ENCODE measurements at regions not wholly inside any gene's neighbourhood (a gene's known extent, or its start where the extent isn't known, plus 50 kb on each side); places are given as distances from the start of the nearest gene placed in this dataset.
"Not testable (repeated sequence)": the region's sequence is repeated elsewhere in the genome, so short reads cannot be mapped to it uniquely, and the experiment has no call there.

DNA sequence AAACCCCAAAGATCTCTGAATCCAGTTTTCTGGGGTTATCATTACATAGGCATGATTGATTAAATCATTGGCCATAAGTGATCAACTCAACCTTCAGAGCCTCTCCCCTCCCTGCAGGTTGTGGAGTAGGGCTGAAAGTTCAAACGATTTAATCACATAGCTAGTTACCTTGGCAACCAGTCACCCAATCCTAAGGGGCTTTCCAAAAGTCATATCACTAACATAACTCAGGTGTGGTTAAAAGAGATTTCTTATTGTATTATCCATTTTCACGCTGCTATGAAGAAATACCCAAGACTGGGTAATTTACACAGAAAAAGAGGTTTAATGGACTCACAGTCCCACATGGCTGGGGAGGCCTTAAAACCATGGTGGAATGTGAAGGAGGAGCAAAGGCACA lies 935.1 kb upstream of the SLC35B3 start:
- ATAC-seq (no peak), DNase-seq (ENCODE audit: low spot score) (no peak)
- intact Hi-C loops (cut with DNase I) = no loop called here

DNA sequence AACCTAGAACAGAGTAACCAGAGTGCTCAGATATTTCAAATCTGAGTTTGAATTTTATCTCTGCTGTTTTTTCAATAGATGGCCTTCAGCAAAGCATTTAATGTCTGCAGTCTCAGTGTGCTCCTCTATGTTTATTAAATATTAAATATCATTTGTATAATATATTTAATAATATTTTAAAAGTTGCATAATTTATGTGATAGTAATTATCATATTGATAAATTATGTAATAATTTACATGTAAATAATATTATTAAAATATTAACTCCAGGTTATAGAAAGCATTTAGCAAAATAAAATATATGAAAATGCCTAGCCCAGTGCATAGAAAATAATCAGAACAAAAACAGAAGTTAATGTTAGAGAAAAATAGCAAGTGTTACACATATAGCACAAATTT lies 930.0 kb upstream of the SLC35B3 start:
- DNase-seq (ENCODE audit: low spot score) (no peak), ATAC-seq (no peak)
- intact Hi-C loops (cut with DNase I) = no loop called here

DNA sequence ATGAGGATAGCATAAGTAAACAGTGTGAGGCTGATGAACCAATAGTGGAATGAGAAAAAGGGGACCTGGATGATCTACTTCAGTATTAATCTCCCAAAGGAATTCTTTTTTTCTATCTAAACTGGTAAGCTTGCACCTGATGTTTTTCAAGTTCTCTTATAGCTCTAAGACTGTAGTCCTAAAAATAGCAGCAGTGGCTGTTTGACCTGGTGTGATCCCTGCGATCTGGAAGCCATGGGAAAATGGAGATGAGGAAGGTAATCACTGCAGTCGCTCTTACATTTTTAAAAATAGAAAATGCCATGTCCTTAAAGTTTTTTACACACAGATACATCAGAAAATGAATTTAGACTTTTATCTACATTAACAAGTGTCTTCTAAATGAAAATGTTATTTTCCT lies 926.4 kb upstream of the SLC35B3 start:
- intact Hi-C loops (cut with DNase I) = no loop called here
- ATAC-seq (no peak), DNase-seq (ENCODE audit: low spot score) (no peak)

DNA sequence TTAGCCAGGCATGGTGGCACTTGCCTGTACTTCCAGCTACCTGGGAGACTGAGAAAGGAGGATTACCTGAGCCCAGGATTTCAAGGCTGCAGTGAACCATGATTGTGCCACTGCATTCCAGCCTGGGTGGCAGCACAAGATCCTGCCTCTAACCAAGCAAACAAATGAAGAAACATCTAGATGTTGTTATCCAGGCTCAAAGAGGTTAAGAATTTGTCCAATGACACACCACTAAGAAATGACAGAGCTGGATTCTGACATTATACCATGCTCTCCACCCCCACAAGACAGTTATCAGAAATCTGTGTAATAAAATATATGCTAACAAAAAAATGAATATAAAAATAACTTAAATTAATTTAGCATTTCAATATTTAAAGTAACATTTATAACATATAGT lies 925.5 kb upstream of the SLC35B3 start:
- ATAC-seq = no peak
- intact Hi-C loops (cut with DNase I) = no loop called here

DNA sequence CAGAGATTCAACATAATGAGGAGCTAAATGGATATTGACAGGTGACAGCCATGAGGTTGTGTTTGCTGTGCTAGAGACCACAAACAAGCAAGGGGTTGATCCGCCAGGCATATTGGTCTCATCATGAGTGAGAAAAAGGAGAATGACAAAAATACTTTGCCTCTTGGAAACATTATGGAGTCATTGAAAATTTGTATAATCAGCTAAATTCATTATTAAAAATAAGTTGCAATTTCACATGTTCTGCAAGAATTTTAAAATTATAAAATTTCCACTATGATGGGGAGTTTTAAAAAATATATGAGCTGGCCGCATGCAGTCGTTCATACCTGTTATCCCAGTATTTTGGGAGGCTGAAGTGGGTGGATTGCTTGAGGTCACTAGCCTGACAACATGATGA lies 912.3 kb upstream of the SLC35B3 start:
- intact Hi-C loops (cut with DNase I) = no loop called here
- no peak for DNase-seq (ENCODE audit: low spot score)
- no peak for ATAC-seq

More for the DNA sequence above, 925.5 kb upstream of the SLC35B3 start:
- DNase-seq (ENCODE audit: low spot score) = no peak

DNA sequence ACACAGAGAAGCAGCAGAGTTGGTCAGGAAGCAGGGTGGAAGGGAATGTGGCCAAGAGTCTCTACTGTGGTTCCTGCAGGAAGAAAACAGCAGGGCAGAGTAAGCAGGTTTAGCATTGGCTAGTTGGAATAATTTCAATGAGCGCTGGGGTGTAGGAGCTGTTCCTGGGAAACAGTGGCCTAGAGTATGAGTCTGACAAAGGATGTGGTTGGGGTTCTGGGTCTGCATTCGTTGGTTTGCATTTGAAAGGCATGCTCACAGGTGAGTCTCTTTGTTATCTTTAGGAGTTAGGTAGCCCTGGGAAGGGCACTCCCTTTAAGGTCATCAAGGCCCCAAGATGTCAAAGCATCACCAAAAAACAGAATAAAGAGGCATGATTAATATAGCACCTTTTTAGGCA lies 911.6 kb upstream of the SLC35B3 start:
- ATAC-seq (no peak), DNase-seq (ENCODE audit: low spot score) (no peak)
- intact Hi-C loops (cut with DNase I) = no loop called here

DNA sequence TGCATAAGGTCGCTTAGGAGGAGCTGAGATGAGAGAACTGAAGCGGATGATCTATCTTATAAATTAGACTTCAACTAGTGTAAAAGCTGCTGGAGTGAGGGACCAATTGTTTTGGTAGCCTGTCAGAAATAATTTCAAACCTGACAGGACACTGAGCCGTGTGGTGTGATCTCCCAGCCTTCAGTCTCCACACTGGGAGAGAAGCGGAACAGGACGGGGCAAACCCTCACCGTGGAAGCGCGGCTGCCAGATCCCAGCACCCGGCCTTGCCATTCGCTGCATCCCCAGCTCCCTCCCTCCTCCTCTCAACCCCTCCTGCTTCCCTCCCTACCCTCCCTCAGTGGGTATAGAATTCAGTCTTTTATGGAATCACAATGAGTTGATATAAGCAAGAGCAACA lies 900.1 kb upstream of the SLC35B3 start:
- no peak for ATAC-seq
- intact Hi-C loops (cut with DNase I) = no loop called here
- no peak for DNase-seq (ENCODE audit: low spot score)

DNA sequence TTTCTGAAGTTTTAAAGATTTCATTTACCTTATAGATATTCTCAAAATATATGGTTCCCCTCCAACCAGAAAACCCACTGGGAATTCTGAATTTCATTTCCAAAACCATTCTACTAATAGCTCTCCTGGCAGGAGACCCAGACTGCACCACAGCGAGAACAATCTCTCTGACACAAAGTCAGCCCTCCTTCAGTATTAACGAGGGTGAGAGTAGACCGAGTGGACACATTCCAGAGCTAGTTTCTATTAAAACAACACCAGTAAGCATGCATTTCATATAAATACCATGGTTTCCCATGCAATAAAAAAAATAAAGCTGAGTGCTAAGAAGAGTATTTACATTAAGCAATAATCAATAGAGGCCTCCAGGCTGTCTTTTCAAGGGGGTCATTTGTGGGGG lies 899.6 kb upstream of the SLC35B3 start:
- no peak for DNase-seq (ENCODE audit: low spot score)
- intact Hi-C loops (cut with DNase I) = no loop called here
- no peak for ATAC-seq

DNA sequence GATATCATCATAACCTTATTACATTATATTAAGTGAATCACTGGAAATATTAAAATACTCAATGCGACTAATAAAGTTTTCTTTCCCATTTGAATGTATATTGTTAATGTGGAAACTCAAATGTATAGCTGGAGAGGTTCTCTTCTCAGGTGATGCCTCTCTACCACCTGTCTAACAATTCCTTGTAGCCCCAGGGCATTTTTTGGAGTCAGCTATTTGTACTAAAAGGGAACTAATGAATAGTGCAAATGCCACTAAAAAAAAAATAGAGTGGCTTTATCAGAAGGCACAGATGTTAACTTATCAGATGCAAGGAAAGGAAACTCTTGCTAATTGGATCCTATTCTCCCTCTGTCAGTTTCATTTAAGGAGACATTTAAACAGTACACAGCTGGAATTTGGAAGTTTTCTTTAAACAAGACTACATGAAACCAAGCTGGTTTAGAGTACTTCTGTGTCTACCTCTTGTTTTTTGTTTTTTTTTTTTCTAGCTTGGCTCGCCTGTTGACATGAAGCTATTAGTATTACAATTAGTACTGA lies 897.0 kb upstream of the SLC35B3 start:
- DNase-seq (ENCODE audit: low spot score) (no peak), ATAC-seq (no peak)
- intact Hi-C loops (cut with DNase I) = no loop called here

DNA sequence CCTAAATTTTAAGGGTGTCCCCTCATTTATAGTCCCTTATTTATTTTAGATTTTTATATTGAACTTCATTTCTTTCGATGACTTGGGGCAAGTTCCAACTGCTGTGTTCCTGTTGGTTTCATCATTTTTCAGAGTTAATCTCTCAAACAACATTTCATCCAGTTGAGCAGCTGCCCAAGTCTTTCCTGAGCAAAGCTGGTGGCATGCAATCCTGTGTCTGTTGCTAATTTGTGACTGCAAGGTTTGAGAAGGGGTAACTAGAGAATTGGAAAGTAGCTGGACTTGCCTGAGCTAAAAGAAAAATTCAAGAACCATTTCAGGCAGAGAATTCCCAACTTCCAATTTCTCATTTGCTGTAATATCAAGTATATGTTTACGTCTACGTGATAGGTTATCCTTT lies 881.5 kb upstream of the SLC35B3 start:
- intact Hi-C loops (cut with DNase I) = no loop called here
- no peak for ATAC-seq
- DNase-seq (ENCODE audit: low spot score) = no peak

DNA sequence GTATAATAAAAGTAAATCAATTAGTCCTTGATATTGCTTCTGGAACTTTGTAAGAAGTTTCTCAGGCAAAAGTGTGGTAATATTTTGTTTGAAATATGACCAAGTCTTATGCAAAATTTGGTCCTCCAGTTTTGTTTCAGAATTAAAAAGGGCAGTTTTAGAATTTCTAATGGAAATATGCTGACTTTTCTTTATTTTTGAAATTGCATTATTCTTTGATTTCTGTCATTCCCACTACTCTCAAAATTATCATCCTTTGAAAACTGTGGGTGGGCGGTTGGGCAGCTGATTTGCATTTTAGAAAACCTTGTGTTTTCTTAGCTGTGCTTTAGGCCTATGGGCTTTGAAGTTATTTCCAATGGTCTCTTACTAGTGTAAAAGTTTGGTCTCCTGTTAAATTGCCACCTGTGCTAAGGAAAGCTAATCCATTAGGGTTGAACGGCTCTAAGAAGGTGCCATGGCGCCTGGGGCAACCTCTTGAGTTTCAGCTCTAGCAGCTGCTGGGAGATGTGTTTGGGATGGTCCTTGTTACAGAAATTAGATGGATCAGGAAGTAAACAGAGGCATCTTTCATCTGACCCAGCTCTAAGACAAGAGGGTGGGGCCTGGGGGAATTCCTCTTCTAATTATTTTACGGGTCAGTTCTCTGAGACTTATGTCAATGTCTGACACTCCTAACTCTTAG lies 880.8 kb upstream of the SLC35B3 start:
- DNase-seq (ENCODE audit: low spot score) (no peak), ATAC-seq (no peak)
- intact Hi-C loops (cut with DNase I) = no loop called here

DNA sequence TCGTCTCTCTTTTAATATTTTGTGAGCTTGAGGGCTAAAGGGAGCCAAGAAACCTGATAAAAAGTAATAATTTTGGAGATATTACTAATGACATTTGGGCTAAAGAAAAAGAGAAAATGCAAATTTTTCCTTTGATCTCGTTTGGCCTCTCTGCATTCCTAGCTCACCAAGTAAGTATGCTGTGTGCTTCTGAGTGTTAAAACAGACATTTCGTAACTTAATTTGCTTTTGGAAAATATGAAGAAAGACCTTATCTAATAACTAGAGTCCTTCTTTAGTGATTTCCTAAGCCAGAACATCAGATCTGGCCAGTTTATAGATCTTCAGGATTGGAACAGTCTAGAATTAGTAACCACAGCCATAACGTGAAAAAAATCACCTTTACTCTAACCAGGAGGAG lies 872.9 kb upstream of the SLC35B3 start:
- DNase-seq (ENCODE audit: low spot score) (no peak), ATAC-seq (no peak)
- intact Hi-C loops (cut with DNase I) = no loop called here

DNA sequence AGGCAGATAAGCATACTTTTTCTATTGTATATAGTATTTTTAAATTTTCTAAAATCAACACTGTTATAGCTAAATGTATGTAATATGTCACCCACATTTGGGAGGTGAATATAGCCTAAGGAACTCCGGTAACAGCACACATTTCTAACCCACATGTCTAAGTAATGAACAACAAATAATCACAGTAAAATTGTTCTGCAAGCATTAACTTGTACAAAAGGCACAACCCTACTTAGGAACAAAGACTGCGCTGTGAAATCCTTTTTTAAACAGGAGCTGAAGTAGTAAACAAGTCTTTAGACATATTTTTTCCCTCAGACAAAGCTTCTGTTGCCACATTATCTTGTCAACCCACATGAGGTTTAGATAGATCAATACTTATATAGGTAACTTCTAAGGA lies 872.4 kb upstream of the SLC35B3 start:
- ATAC-seq (no peak), DNase-seq (ENCODE audit: low spot score) (no peak)
- intact Hi-C loops (cut with DNase I) = no loop called here

DNA sequence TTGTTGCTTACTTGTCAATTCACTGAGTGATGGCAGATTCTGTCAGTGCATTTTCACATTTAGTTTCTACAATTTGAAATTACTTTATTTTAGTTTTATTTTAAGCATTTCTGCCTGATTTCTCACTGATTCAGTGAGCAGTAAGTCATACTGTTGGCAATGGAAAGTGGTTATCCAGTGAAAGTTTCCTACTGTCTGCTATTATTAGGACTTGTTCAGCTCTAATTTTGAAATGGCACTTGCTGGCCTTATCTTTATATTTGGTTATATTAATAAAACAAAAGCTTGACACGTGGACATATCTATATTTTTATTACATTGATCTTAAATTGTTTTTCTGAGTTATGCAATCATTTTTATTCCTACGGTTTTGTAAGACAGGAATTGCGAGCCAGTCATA lies 871.8 kb upstream of the SLC35B3 start:
- ATAC-seq (no peak), DNase-seq (ENCODE audit: low spot score) (no peak)
- intact Hi-C loops (cut with DNase I) = no loop called here

DNA sequence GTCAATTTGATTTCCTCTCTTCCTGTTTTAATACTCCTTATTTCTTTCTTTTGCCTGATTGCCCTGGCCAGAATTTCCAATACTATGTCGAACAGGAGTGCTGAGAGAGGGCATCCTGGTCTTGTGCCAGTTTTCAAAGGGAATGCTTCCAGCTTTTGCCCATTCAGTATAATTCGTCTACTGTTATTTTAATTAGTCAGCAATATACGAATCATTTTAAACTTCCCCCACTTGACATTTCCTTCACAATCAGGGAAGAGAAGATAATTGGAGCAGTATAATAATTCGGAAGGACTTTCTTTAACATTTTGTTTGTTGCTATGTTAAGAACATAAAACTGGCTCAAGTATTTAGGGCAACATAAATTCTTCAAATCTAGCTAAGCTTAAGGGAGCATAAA lies 860.3 kb upstream of the SLC35B3 start:
- DNase-seq (ENCODE audit: low spot score) = no peak
- no peak for ATAC-seq
- intact Hi-C loops (cut with DNase I) = no loop called here

DNA sequence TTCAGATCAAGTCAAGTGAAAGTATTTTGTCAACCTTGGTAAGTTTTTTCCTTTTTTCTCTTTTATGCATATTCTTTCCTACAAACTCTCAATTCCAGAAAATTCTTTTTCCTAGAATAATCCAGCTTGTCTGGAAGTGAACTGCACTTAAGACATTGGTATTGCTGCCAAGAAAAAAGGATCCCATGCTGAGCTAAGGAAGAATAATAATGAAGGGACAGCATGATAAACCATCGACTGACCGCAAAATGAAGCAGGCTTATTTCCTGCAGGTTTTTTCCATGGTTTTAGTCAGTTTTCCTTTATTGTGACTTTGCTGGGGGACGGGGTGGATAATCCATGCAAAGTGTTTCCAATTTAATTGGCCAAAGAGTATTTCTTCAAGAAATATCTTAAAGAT lies 857.6 kb upstream of the SLC35B3 start:
- intact Hi-C loops (cut with DNase I) = no loop called here
- ATAC-seq (no peak), DNase-seq (ENCODE audit: low spot score) (no peak)

DNA sequence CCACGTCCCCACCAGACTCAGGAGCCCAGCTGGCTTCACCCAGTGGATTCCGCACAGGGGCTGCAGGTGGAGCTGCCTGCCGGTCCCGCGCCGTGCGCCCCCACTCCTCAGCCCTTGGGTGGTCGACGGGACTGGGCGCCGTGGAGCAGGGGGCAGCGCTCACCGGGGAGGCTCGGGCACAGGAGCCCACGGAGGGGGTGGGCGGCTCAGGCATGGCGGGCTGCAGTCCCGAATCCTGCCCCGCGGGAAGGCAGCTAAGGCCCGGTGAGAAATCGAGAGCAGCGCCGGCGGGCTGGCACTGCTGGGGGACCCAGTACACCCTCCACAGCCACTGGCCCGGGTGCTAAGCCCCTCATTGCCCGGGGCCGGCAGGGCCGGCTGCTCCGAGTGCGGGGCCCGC lies 855.0 kb upstream of the SLC35B3 start:
- ATAC-seq; DNase-seq (ENCODE audit: low spot score); intact Hi-C loops (cut with DNase I): not testable (repeated sequence)

DNA sequence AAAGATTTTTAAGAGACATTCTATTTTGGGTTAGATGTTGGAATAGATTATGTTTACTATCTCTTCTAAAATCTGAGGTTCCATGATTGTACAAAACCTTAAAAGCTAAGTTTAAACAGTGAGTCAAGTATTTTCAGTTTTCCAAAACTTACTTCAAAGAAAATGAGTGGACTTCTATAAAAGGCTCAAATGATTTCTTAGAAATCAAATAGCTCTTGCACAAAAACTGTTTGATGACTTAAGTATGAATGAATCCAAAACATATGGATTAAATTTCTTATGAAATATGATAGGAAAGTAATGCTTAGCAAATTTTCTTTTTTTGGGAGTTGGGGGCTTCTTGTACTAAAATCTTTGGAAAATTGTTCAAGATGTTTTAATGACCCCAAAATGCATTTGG lies 837.3 kb upstream of the SLC35B3 start:
- intact Hi-C loops (cut with DNase I) = no loop called here
- DNase-seq (ENCODE audit: low spot score) (no peak), ATAC-seq (no peak)

DNA sequence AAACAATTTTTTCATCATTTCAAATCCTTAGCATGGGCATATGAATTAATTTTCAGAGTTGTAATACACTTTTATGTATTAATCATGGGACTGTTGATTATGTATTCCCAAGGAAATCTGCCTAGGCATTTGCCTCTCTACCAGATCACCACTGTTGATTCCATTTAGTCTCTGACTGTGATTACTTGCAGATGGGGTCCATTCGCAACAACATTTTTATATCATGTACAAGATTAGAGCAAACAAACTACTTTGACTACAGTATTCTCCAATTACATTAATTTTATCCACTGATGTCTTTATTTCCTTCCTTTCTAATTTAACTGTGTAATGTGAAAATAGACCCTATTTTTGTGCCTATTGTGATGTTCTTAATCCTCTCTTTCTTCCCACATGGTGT lies 831.4 kb upstream of the SLC35B3 start:
- intact Hi-C loops (cut with DNase I) = no loop called here

DNA sequence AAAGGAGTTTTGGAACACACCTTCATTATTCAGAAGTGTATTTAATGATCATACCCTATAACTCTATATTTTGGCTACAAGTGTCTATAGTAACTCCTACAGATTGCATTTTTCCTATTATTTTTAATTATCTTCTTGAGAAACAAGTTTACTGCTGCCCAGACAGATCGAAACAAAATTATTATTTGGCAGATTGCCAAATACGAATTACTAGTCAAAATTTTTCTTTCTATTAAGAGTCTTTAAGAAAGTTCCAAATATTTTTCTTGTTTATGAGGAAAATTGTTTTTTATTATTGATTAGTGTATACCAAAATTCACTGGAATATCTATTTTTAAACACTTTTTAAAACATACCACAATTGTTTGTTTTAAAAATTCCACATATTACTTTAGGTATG lies 821.9 kb upstream of the SLC35B3 start:
- intact Hi-C loops (cut with DNase I) = no loop called here
- no peak for ATAC-seq

More for the DNA sequence above, 831.4 kb upstream of the SLC35B3 start:
- ATAC-seq (no peak), DNase-seq (ENCODE audit: low spot score) (no peak)

DNA sequence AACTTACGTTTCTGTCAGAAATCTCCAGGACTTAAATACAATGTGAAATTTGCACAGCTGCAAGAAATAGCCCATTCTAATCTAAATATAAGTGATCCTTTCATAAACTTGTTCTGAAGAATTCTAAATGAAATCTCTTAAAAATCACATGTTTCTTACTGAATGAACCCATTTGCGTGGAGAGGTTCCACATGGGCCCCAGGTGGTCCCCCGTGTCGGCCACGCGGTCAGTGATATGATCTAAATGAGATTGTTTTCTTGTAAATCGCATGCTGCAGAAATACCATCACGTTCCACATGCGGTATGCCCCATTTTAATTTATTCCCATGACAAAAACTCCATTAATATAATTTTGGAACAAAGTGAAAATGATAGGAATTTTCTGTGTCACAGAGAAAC lies 818.9 kb upstream of the SLC35B3 start:
- DNase-seq (ENCODE audit: low spot score) (no peak), ATAC-seq (no peak)
- intact Hi-C loops (cut with DNase I) = no loop called here

More for the DNA sequence above, 821.9 kb upstream of the SLC35B3 start:
- no peak for DNase-seq (ENCODE audit: low spot score)
